Cardiac muscle cell (in vitro differentiated cells and primary cell): ENCODE measurements at regions not wholly inside any gene's neighbourhood (a gene's known extent, or its start where the extent isn't known, plus 50 kb on each side); places are given as distances from the start of the nearest gene placed in this dataset.

Experiments
- DNase-seq, 2 donors: peaks; one replicate each; pipeline versions ENCODE4 v3.0.0 to v3.0.0-alpha.2; 2010 to 2017; ENCODE audit warnings: low read depth in 1 of 2, low spot score in 1 of 2
- H3K27ac ChIP-seq: fragments of 200-600 bp; sonication (generic); 2 replicates; pipeline ENCODE4 v1.5.1; 2016
- H3K27me3 ChIP-seq: fragments of 200-600 bp; sonication (generic); 2 replicates; pipeline ENCODE4 v1.6.0; 2016; ENCODE audit warnings: control low read depth
- H3K36me3 ChIP-seq: fragments of 200-600 bp; sonication (generic); 2 replicates; pipeline ENCODE4 v1.5.1; 2016; ENCODE audit warnings: control low read depth
- H3K4me1 ChIP-seq: fragments of 200-600 bp; sonication (generic); 2 replicates; pipeline ENCODE4 v1.8.1; 2017; ENCODE audit warnings: low read depth, mild to moderate bottlenecking, mixed run types
- H3K4me3 ChIP-seq: fragments of 200-600 bp; sonication (generic); 2 replicates; pipeline ENCODE4 v1.5.1; 2016; ENCODE audit warnings: mild to moderate bottlenecking
- H3K9me3 ChIP-seq: fragments of 200-600 bp; sonication (generic); 2 replicates; pipeline ENCODE4 v1.5.1; 2017; ENCODE audit warnings: low read depth, mild to moderate bottlenecking, control low read depth
- TF ChIP-seq, protein P1 (sequence below): IDR thresholded peaks from 2 replicates; pipeline ENCODE4 v1.5.1; 2012; ENCODE audit warnings: low read depth, mild to moderate bottlenecking, low read length

DNA sequence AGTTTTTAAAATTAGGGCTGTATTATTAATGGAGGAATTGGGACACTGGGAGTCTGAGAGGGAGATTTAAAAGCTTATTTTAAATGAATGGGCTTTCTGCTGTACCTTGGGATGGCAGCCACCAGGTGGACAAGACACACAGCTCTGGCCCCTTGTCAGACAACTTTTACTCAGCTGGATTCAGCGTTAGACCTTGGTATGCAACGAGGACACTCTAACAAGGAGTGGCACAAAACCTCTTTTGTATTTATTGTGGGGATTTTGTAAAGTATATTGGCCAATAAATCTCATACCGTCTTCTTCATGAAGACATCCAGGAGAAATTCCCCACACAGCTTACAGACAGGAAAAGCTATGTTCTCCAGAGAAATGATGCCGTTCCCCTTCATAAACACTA lies 105.7 kb downstream of the LCA5 start:
- H3K9me3 ChIP-seq: no peaks in the 10 kb centered on the region
- DNase-seq: peak in 1 of 2 donors; percentile 13

DNA sequence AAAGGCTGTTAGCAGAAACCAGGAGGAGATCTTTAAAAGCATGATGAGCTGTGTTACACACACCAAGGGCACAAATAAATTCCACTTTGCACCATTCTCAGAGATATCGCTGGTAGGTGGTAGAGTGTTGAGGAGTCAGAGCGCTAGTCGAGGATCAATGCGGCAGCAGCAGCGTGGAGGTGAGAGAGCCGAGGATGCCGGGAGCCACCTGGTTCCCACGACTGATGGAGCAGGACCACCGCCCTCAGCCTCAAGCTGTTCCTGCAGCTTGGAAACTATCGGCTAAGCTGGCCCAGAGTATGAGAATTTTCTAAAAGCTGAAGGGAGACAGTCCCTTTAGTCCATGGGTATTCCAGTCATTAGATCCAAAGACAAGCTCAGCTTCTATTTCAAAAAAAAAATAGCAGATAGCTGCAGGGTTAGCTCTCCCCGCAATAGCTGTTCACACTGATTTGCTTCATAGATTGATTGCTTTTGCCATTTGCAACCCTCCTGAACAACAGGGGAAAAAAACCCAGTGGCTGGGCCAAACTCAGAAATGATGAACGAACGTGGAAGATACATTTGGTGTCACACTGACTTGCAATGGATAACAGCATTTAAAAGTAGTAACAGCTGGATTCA lies 106.2 kb downstream of the LCA5 start:
- Histone ChIP-seq H3K27me3 (no peaks in the 10 kb centered on the region), H3K36me3 (no peaks in the 10 kb centered on the region), H3K4me3 (no peak overlapping the region), H3K27ac (no peak overlapping the region), H3K4me1 (no peaks in the 10 kb centered on the region), H3K9me3 (no peaks in the 10 kb centered on the region)
- TF ChIP-seq, protein P1, sequence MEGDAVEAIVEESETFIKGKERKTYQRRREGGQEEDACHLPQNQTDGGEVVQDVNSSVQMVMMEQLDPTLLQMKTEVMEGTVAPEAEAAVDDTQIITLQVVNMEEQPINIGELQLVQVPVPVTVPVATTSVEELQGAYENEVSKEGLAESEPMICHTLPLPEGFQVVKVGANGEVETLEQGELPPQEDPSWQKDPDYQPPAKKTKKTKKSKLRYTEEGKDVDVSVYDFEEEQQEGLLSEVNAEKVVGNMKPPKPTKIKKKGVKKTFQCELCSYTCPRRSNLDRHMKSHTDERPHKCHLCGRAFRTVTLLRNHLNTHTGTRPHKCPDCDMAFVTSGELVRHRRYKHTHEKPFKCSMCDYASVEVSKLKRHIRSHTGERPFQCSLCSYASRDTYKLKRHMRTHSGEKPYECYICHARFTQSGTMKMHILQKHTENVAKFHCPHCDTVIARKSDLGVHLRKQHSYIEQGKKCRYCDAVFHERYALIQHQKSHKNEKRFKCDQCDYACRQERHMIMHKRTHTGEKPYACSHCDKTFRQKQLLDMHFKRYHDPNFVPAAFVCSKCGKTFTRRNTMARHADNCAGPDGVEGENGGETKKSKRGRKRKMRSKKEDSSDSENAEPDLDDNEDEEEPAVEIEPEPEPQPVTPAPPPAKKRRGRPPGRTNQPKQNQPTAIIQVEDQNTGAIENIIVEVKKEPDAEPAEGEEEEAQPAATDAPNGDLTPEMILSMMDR: no peak
- no peak for DNase-seq

More for the DNA sequence above, 105.7 kb downstream of the LCA5 start:
- no peaks in the 10 kb centered on the region for H3K27me3 ChIP-seq
- H3K4me3 ChIP-seq: no peak overlapping the region
- H3K36me3 ChIP-seq: no peaks in the 10 kb centered on the region
- TF ChIP-seq, protein P1: no peak
- H3K4me1 ChIP-seq: no peaks in the 10 kb centered on the region
- no peak overlapping the region for H3K27ac ChIP-seq

DNA sequence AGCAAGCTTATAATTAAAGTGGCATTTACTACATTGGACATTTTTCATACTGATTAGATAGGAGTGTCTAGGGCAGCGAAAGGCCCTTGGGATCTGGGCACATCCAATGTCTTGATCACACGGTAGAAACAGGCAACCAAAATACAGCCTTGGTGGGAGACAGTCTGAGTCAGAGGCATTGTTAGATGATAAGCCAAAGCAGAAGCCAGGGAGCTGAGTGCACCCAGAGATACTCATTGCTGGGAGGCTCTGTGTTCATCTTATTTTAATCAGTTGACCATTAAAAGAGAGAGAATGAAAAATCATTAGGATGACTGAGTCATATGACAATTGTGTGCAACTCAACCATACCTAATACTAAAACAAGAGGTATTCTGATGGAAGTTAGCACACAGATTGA lies 109.5 kb downstream of the LCA5 start:
- Histone ChIP-seq H3K36me3 (no peaks in the 10 kb centered on the region), H3K4me3 (no peak overlapping the region), H3K9me3 (no peaks in the 10 kb centered on the region), H3K4me1 (no peaks in the 10 kb centered on the region), H3K27me3 (no peaks in the 10 kb centered on the region), H3K27ac (no peak overlapping the region)
- TF ChIP-seq, protein P1: no peak
- peak in 1 of 2 donors; percentile 13 for DNase-seq

DNA sequence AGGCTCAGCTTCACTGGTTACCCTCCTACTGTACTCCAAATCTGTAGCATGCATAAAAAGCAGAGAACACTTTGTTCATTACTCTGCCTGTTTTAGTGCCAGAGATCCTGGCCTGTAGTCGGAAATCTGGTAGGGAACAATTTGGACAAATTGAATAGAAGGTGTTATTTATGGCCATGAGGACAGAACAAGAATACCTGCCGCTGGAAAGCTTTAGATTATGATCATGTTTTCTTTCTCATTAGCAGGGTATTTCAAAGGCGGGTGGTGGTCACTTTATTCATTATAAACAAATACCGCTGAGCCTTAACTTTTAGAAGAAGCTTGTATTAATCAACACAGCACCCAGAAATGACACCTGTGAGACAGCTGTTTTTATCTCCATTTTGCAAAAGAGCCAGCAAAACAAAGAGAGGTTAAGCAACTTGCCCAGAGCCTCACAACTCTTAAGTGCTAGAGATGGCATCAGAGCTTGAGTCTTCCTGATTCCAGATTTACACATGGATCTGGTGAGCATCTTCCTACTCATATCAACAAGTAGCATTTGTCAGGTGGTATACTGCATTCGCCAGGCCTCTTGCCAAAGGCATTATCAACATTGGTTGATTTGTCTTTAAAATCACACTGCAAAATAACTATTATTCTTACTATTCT lies 110.5 kb downstream of the LCA5 start:
- no peak for DNase-seq
- Histone ChIP-seq H3K36me3 (no peaks in the 10 kb centered on the region), H3K4me1 (no peaks in the 10 kb centered on the region), H3K4me3 (no peak overlapping the region), H3K27ac (no peak overlapping the region), H3K27me3 (no peaks in the 10 kb centered on the region), H3K9me3 (no peaks in the 10 kb centered on the region)
- TF ChIP-seq, protein P1: no peak

DNA sequence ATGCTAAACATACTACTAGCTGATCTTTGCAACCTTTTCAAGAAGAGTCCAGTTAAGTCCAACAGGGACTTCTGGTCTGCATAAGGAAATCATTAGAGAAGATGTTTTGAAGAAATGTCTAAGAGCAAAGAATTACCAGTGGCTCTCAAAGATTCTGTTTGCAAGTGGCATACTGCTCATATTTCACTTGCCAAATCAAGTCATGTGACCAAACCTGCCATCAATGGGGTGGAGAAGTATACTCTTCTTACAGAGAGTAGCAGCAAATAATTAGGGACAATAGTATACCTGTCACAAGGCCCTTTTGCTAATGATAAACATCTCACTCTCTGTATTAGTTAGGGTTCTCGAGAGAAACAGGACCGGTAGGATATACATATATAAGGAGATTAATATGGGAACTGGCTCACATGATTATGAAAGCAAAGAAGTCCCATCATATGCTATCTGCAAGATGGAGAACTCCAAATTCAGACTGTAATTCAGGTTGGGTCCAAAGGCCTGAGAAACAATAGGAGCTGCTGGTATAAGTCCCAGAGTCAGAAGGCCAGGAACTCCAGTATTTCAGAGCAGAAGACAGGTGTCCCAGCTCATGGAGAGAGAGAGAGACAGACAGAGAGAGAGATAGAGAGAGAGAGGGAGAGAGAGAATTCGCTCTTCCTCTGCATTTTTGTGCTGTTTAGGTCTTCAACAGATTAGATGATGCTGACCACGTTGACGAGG lies 111.5 kb downstream of the LCA5 start:
- no peaks in the 10 kb centered on the region for H3K27me3 ChIP-seq
- no peaks in the 10 kb centered on the region for H3K9me3 ChIP-seq
- H3K27ac ChIP-seq: no peak overlapping the region
- DNase-seq: no peak
- no peaks in the 10 kb centered on the region for H3K36me3 ChIP-seq
- no peaks in the 10 kb centered on the region for H3K4me1 ChIP-seq
- TF ChIP-seq, protein P1: no peak
- H3K4me3 ChIP-seq: no peak overlapping the region
